ENCODE measurements at regions not wholly inside any gene's neighbourhood (a gene's known extent, or its start where the extent isn't known, plus 50 kb on each side); places are given as distances from the start of the nearest gene placed in this dataset.

DNA sequence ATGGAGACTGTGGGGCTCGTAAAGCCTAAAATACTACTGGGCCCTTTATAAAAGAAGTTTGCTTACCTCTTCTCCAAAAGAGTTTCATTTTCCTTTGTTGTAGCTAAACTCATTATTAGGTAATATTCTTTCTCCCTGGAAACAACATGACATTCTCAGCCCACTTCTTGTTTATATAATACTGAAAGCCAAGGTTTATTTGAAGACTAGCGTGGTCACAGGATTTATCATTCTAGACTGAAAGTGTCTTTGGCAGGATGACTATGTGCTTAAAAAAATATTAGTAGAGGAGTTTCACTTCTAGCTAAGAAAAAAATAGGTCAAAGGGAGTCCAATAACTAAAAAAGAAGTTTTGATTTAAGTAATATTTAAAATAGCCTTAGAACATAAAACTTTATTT lies 1085.2 kb upstream of the CADM2 start:
- no peak for TF ChIP-seq EZH2 (IDR thresholded peaks at IDR 0.05; ENCODE audit: insufficient read depth, poor library complexity, severe bottlenecking)
- no peak for TF ChIP-seq EZH2phosphoT487 (IDR thresholded peaks at IDR 0.05; ENCODE audit: insufficient read depth, low read depth)
